ENCODE measurements at regions not wholly inside any gene's neighbourhood (a gene's known extent, or its start where the extent isn't known, plus 50 kb on each side); places are given as distances from the start of the nearest gene placed in this dataset.

GRCh38 chr4:41426539-41426938, 111.4 kb upstream of the LIMCH1 start:
- H3K27ac ChIP-seq (ENCODE audit: low read depth, low read length): no peak overlapping the region
- H3K4me3 ChIP-seq (ENCODE audit: insufficient read depth, low read length, poor library complexity, severe bottlenecking): no peak overlapping the region

GRCh38 chr4:41427306-41427882, 110.6 kb upstream of the LIMCH1 start:
- Histone ChIP-seq H3K9me2 (replicated peaks; ENCODE audit: insufficient read depth, low read length) (no peaks in the 10 kb centered on the region), H3K9ac (ENCODE audit: low read length) (no peak overlapping the region), H3F3A (ENCODE audit: insufficient read depth) (no peaks in the 10 kb centered on the region), H3K4me2 (ENCODE audit: low read depth, low read length, poor library complexity, severe bottlenecking) (no peak overlapping the region), H3K27me3 (ENCODE audit: low read length) (no peaks in the 10 kb centered on the region), H4K20me1 (ENCODE audit: low read depth, low read length) (no peaks in the 10 kb centered on the region), H3K4me3 (ENCODE audit: insufficient read depth, low read length, poor library complexity, severe bottlenecking) (no peak overlapping the region), H3K27ac (ENCODE audit: low read depth, low read length) (no peak overlapping the region), H3K36me3 (ENCODE audit: low read length) (no peaks in the 10 kb centered on the region), H3K9me3 (ENCODE audit: insufficient read depth, low read length) (no peaks in the 10 kb centered on the region), H2AFZ (ENCODE audit: low read depth, low read length, severe bottlenecking) (no peak overlapping the region), H3K79me2 (ENCODE audit: insufficient read depth, low read length) (no peaks in the 10 kb centered on the region)
- TF ChIP-seq CTCF (IDR thresholded peaks at IDR 0.05; ENCODE audit: insufficient read depth, low read length, poor library complexity, severe bottlenecking) (no peak), EZH2phosphoT487 (conservative IDR thresholded peaks at IDR 0.05; ENCODE audit: low read length) (no peak)

More at GRCh38 chr4:41426539-41426938, 111.4 kb upstream of the LIMCH1 start:
- TF ChIP-seq EZH2phosphoT487 (conservative IDR thresholded peaks at IDR 0.05; ENCODE audit: low read length) (no peak), CTCF (IDR thresholded peaks at IDR 0.05; ENCODE audit: insufficient read depth, low read length, poor library complexity, severe bottlenecking) (no peak)
- Histone ChIP-seq H3K4me2 (ENCODE audit: low read depth, low read length, poor library complexity, severe bottlenecking) (no peak overlapping the region), H3K27me3 (ENCODE audit: low read length) (no peaks in the 10 kb centered on the region), H3F3A (ENCODE audit: insufficient read depth) (no peaks in the 10 kb centered on the region), H3K79me2 (ENCODE audit: insufficient read depth, low read length) (no peaks in the 10 kb centered on the region), H3K36me3 (ENCODE audit: low read length) (no peaks in the 10 kb centered on the region), H3K9ac (ENCODE audit: low read length) (no peak overlapping the region), H4K20me1 (ENCODE audit: low read depth, low read length) (no peaks in the 10 kb centered on the region), H3K9me2 (replicated peaks; ENCODE audit: insufficient read depth, low read length) (no peaks in the 10 kb centered on the region), H3K9me3 (ENCODE audit: insufficient read depth, low read length) (no peaks in the 10 kb centered on the region), H2AFZ (ENCODE audit: low read depth, low read length, severe bottlenecking) (no peak overlapping the region)

GRCh38 chr4:41427931-41428600, 109.9 kb upstream of the LIMCH1 start:
- no peak overlapping the region for H3K27ac ChIP-seq (ENCODE audit: low read depth, low read length)
- TF ChIP-seq CTCF (IDR thresholded peaks at IDR 0.05; ENCODE audit: insufficient read depth, low read length, poor library complexity, severe bottlenecking) (no peak), EZH2phosphoT487 (conservative IDR thresholded peaks at IDR 0.05; ENCODE audit: low read length) (no peak)
- H3K36me3 ChIP-seq (ENCODE audit: low read length): no peaks in the 10 kb centered on the region
- H3F3A ChIP-seq (ENCODE audit: insufficient read depth): no peaks in the 10 kb centered on the region
- no peaks in the 10 kb centered on the region for H4K20me1 ChIP-seq (ENCODE audit: low read depth, low read length)
- no peak overlapping the region for H2AFZ ChIP-seq (ENCODE audit: low read depth, low read length, severe bottlenecking)
- no peaks in the 10 kb centered on the region for H3K9me3 ChIP-seq (ENCODE audit: insufficient read depth, low read length)
- H3K4me2 ChIP-seq (ENCODE audit: low read depth, low read length, poor library complexity, severe bottlenecking): no peak overlapping the region
- no peak overlapping the region for H3K4me3 ChIP-seq (ENCODE audit: insufficient read depth, low read length, poor library complexity, severe bottlenecking)
- H3K79me2 ChIP-seq (ENCODE audit: insufficient read depth, low read length): no peaks in the 10 kb centered on the region
- H3K27me3 ChIP-seq (ENCODE audit: low read length): no peaks in the 10 kb centered on the region
- no peaks in the 10 kb centered on the region for H3K9me2 ChIP-seq (replicated peaks; ENCODE audit: insufficient read depth, low read length)
- no peak overlapping the region for H3K9ac ChIP-seq (ENCODE audit: low read length)
